ENCODE measurements at regions not wholly inside any gene's neighbourhood (a gene's known extent, or its start where the extent isn't known, plus 50 kb on each side); places are given as distances from the start of the nearest gene placed in this dataset.

- DNase-seq (ENCODE audit: low read depth) = no peak
- TF ChIP-seq CTCF (IDR thresholded peaks at IDR 0.05; ENCODE audit: low read depth, low read length, missing control alignments) = no peak
- in situ Hi-C loops (cut with HindIII; ENCODE audit: low sequenced_read_pairs) = no loop called here
- H3K4me3 ChIP-seq (ENCODE audit: low read depth, low read length) = no peak overlapping the region
Measured at GRCh38 chr22:48226026-48227013, 1463.9 kb downstream of the TBC1D22A start.

- no peak for TF ChIP-seq CTCF (IDR thresholded peaks at IDR 0.05; ENCODE audit: low read depth, low read length, missing control alignments)
- H3K4me3 ChIP-seq (ENCODE audit: low read depth, low read length) = no peak overlapping the region
- in situ Hi-C loops (cut with HindIII; ENCODE audit: low sequenced_read_pairs) = no loop called here
- no peak for DNase-seq (ENCODE audit: low read depth)
Measured at GRCh38 chr22:48224332-48224731, 1461.9 kb downstream of the TBC1D22A start.

GRCh38 chr22:48223488-48224190 lies 1461.2 kb downstream of the TBC1D22A start:
- no peak for DNase-seq (ENCODE audit: low read depth)
- H3K4me3 ChIP-seq (ENCODE audit: low read depth, low read length) = no peak overlapping the region
- in situ Hi-C loops (cut with HindIII; ENCODE audit: low sequenced_read_pairs) = no loop called here
- TF ChIP-seq CTCF (IDR thresholded peaks at IDR 0.05; ENCODE audit: low read depth, low read length, missing control alignments) = no peak

- no peak for TF ChIP-seq CTCF (IDR thresholded peaks at IDR 0.05; ENCODE audit: low read depth, low read length, missing control alignments)
- in situ Hi-C loops (cut with HindIII; ENCODE audit: low sequenced_read_pairs) = no loop called here
- DNase-seq (ENCODE audit: low read depth) = no peak
- no peak overlapping the region for H3K4me3 ChIP-seq (ENCODE audit: low read depth, low read length)
Measured at GRCh38 chr22:48222742-48223487, 1460.5 kb downstream of the TBC1D22A start.

GRCh38 chr22:48218889-48219420 lies 1456.5 kb downstream of the TBC1D22A start:
- no peak for DNase-seq (ENCODE audit: low read depth)
- in situ Hi-C loops (cut with HindIII; ENCODE audit: low sequenced_read_pairs) = no loop called here
- no peak for TF ChIP-seq CTCF (IDR thresholded peaks at IDR 0.05; ENCODE audit: low read depth, low read length, missing control alignments)
- H3K4me3 ChIP-seq (ENCODE audit: low read depth, low read length) = no peak overlapping the region

- in situ Hi-C loops (cut with HindIII; ENCODE audit: low sequenced_read_pairs) = no loop called here
- TF ChIP-seq CTCF (IDR thresholded peaks at IDR 0.05; ENCODE audit: low read depth, low read length, missing control alignments) = no peak
- DNase-seq (ENCODE audit: low read depth) = no peak
- H3K4me3 ChIP-seq (ENCODE audit: low read depth, low read length) = no peak overlapping the region
Measured at GRCh38 chr22:48217596-48217995, 1455.1 kb downstream of the TBC1D22A start.
